ENCODE measurements at regions not wholly inside any gene's neighbourhood (a gene's known extent, or its start where the extent isn't known, plus 50 kb on each side); places are given as distances from the start of the nearest gene placed in this dataset.

GRCh38 chr7:115679423-115679822 is 351.1 kb downstream of the TFEC start:
- TF ChIP-seq CTCF (IDR thresholded peaks at IDR 0.05) (no peak), EZH2 (IDR thresholded peaks at IDR 0.05; ENCODE audit: borderline replicate concordance, insufficient read depth, low read depth, low read length, poor library complexity, severe bottlenecking) (no peak)
